ENCODE measurements at regions not wholly inside any gene's neighbourhood (a gene's known extent, or its start where the extent isn't known, plus 50 kb on each side); places are given as distances from the start of the nearest gene placed in this dataset.
A peak's percentile ranks its signal among the peaks of the same experiment; 100 is the strongest.

DNA sequence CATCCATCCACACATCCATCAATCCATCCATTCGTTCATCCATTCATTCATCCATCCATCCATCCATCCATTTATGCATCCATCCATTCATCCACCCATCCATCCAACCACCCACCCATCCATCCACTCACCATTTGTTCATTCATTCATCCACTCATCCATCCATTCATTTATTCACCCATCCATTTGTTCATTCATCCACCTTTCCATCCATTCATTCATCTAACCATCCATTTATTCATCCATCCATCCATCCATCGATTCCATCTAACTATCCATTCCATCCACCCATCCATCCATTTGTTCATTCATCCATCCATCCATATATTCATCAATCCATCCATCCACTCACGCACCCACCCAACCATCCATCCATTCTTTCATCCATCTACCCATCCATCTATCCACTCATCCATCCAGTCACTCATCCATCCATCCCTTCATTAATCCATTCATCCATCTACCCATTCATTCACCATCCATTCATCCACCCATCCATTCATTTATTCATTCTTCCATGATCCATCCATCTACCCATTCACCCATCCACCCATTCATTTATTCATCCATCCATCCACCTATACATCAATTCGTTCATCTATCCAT lies 225.0 kb downstream of the TUBA3C start:
- H3K27ac ChIP-seq (ENCODE audit: low read depth, low read length), result no peak overlapping the region
- no peaks in the 10 kb centered on the region for H3K9me3 ChIP-seq (ENCODE audit: control insufficient read depth in 1 of 2, low read length in 2 of 2)
- Mint-ChIP-seq H3K27me3 (no peaks in the 10 kb centered on the region), H3K9me3 (peaks cover 0 to 24% (median 9%) of the 10 kb centered on the region in 8 donors), H3K4me3 (peak overlapping the region in 1 of 8 donors; percentile 9), H3K27ac (peak overlapping the region in 1 of 7 donors; percentile 28), H3K4me1 (peaks cover 0 to 9% (median 4%) of the 10 kb centered on the region in 4 donors), H3K36me3 (peaks cover 0 to 8% of the 10 kb centered on the region in 2 donors)
- ChIA-PET POLR2A (ENCODE audit: partially characterized antibody) (no interaction called here), CTCF (ENCODE audit: partially characterized antibody) (no interaction called here)
- no peak for DNase-seq
- H3K36me3 ChIP-seq (ENCODE audit: insufficient read depth, low read length), result no peaks in the 10 kb centered on the region
- intact Hi-C loops (cut with micrococcal nuclease), result no loop called here
- no peak overlapping the region for H3K4me3 ChIP-seq (ENCODE audit: low read length in 2 of 2)
- H3K27me3 ChIP-seq (ENCODE audit: insufficient read depth, low read length), result no peaks in the 10 kb centered on the region
- H3K4me1 ChIP-seq (ENCODE audit: insufficient read depth, low read length), result no peaks in the 10 kb centered on the region

DNA sequence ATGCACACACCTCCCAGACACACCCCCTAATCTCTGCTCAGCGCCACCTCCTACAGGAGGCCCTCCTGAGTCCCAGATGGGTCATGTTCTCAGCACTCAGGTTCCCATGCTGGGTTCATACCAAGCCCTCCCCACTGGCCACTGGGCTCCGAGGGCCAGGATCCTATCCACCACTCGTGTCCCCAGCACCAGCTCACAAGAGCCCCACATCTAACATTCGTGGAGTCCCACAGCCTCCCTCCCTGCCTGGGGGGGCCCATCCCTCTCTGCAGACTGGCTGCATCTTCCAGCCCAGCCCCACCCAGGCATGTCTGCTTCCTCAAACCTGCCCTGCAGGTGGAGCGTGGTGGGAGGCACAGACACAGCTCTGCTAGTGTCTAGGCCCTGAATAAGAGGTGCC lies 227.4 kb downstream of the TUBA3C start:
- POLR2A ChIA-PET (ENCODE audit: partially characterized antibody), result no interaction called here
- intact Hi-C loops (cut with micrococcal nuclease), result no loop called here

DNA sequence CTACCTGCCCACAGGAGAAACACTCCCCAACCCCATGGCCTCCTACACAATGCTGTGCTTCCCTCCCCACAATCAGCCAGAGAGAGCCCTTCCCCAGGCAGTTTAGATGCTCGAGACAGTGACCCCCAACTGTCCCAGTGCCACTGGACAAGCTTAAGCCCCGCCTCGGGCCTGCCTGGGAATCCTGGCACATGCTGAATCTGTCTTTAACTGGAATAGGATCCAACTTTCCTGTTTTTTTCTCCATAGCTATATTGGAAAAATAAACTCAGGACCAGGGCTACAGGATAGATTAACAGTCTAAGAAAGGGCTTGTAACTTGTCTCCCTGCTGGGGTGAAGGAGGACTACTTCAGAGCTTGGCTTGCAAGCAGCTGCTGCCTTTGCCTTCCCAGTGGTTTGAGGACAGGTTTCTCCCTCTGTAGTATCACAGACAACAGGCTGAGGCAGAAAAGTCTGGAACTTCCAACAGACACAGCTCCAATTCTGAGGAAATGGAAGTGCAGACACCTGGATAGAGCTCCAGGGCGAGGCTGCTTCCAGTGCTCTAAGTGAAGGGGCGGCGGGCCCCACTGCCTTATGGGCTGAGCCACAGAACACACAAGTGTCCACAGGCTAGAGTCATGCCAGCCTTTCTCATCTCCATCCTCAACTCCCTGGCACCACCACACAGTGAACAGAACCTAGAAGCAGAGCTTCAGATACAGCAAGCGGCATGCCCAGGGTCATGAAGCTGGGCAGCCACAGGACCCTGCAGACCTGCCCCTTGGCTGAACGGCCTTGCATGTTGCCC lies 228.3 kb downstream of the TUBA3C start:
- Mint-ChIP-seq H3K27ac (no peak overlapping the region), H3K36me3 (peaks cover 0 to 8% of the 10 kb centered on the region in 2 donors), H3K4me3 (no peak overlapping the region), H3K27me3 (no peaks in the 10 kb centered on the region), H3K4me1 (peaks cover 0 to 9% (median 4%) of the 10 kb centered on the region in 4 donors), H3K9me3 (peaks cover 0 to 18% (median 8%) of the 10 kb centered on the region in 8 donors)
- Histone ChIP-seq H3K36me3 (ENCODE audit: insufficient read depth, low read length) (no peaks in the 10 kb centered on the region), H3K4me3 (ENCODE audit: low read length in 2 of 2) (no peak overlapping the region), H3K9me3 (ENCODE audit: control insufficient read depth in 1 of 2, low read length in 2 of 2) (no peaks in the 10 kb centered on the region), H3K4me1 (ENCODE audit: insufficient read depth, low read length) (no peaks in the 10 kb centered on the region), H3K27ac (ENCODE audit: low read depth, low read length) (no peak overlapping the region), H3K27me3 (ENCODE audit: insufficient read depth, low read length) (no peaks in the 10 kb centered on the region)
- POLR2A ChIA-PET (ENCODE audit: partially characterized antibody), result no interaction called here
- intact Hi-C loops (cut with micrococcal nuclease), result no loop called here
- DNase-seq, result no peak
- CTCF ChIA-PET (ENCODE audit: partially characterized antibody), result no interaction called here

More for the DNA sequence above, 227.4 kb downstream of the TUBA3C start:
- no peak for DNase-seq
- Mint-ChIP-seq H3K27me3 (no peaks in the 10 kb centered on the region), H3K27ac (no peak overlapping the region), H3K36me3 (peaks cover 0 to 8% of the 10 kb centered on the region in 2 donors), H3K4me3 (no peak overlapping the region), H3K9me3 (peaks cover 0 to 22% (median 9%) of the 10 kb centered on the region in 8 donors), H3K4me1 (peaks cover 0 to 9% (median 4%) of the 10 kb centered on the region in 4 donors)
- H3K4me3 ChIP-seq (ENCODE audit: low read length in 2 of 2), result no peak overlapping the region
- H3K27me3 ChIP-seq (ENCODE audit: insufficient read depth, low read length), result no peaks in the 10 kb centered on the region
- H3K9me3 ChIP-seq (ENCODE audit: control insufficient read depth in 1 of 2, low read length in 2 of 2), result no peaks in the 10 kb centered on the region
- no peak overlapping the region for H3K27ac ChIP-seq (ENCODE audit: low read depth, low read length)
- CTCF ChIA-PET (ENCODE audit: partially characterized antibody), result no interaction called here
- no peaks in the 10 kb centered on the region for H3K36me3 ChIP-seq (ENCODE audit: insufficient read depth, low read length)
- no peaks in the 10 kb centered on the region for H3K4me1 ChIP-seq (ENCODE audit: insufficient read depth, low read length)

DNA sequence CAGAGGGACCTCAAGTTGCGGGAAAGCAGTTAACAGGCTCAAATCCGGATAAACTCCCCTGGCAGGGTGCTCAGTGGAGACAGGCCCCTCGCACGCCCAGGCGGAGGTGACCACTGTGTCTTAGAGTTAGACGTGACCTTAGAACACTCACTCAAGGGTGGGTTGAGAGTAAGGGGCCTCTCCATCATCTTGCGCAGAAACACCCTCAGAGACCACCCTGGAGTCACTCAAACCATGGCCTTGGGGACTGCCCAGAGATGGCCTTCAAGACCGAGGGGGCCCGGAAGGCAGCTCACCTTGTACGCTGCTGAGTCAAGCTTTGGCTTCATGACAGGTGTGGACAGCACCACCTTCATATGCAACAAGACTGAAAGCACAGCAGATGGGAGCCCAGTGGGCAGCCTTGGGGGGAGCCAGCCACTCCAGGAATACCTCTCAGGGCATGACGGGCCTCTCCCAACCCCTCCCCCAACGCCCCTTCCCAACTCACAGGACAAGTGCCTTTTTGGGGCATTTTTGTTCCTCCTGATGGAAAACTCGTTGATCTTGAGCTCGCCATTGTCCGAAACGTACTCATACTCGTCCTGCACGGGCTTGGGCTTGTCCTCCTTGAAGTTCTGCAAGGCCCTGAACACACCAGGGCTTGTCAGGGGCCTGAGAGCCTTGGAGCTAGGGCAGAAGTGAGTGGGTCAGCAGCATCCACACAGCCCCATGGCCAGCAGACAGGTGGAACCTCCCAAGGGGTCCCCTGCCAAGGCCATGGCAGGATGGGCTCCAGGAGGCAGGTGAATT lies 229.2 kb downstream of the TUBA3C start:
- H3K27ac Mint-ChIP-seq, result no peak overlapping the region
- peaks cover 0 to 8% of the 10 kb centered on the region in 2 donors for H3K36me3 Mint-ChIP-seq
- no peak overlapping the region for H3K4me3 Mint-ChIP-seq
- peaks cover 0 to 9% (median 4%) of the 10 kb centered on the region in 4 donors for H3K4me1 Mint-ChIP-seq
- POLR2A ChIA-PET (ENCODE audit: partially characterized antibody), result no interaction called here
- Histone ChIP-seq H3K4me1 (ENCODE audit: insufficient read depth, low read length) (no peaks in the 10 kb centered on the region), H3K27me3 (ENCODE audit: insufficient read depth, low read length) (no peaks in the 10 kb centered on the region), H3K27ac (ENCODE audit: low read depth, low read length) (no peak overlapping the region), H3K36me3 (ENCODE audit: insufficient read depth, low read length) (no peaks in the 10 kb centered on the region), H3K9me3 (ENCODE audit: control insufficient read depth in 1 of 2, low read length in 2 of 2) (no peaks in the 10 kb centered on the region), H3K4me3 (ENCODE audit: low read length in 2 of 2) (no peak overlapping the region)
- H3K27me3 Mint-ChIP-seq, result no peaks in the 10 kb centered on the region
- intact Hi-C loops (cut with micrococcal nuclease), result no loop called here
- CTCF ChIA-PET (ENCODE audit: partially characterized antibody), result no interaction called here
- H3K9me3 Mint-ChIP-seq, result peaks cover 0 to 14% (median 7%) of the 10 kb centered on the region in 8 donors
- no peak for DNase-seq

DNA sequence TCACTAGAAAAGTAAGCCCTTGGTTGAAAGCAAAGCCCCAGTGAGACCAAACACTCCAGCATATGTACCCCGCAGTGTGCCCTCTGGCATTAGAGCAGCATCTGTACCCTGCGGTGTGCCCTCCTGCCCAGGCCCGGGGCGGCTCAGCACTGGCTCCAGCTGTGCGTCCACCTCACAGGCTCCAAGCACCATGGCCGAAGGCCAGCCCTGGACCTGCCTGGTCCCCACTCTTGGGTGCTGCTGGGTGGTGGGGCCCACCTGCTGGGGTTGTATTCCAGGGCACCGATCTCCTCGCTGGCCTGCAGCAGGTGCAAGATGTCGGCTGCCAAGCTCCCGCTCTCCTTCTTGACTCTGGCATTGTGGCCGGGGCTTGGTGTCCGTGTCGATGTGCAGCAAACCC lies 230.2 kb downstream of the TUBA3C start:
- H3K4me1 Mint-ChIP-seq, result peaks cover 0 to 5% (median 2%) of the 10 kb centered on the region in 4 donors
- H3K9me3 Mint-ChIP-seq, result peaks cover 0 to 6% (median under 1%) of the 10 kb centered on the region in 8 donors
- peaks cover 0 to 2% of the 10 kb centered on the region in 2 donors for H3K36me3 Mint-ChIP-seq
- Histone ChIP-seq H3K9me3 (ENCODE audit: control insufficient read depth in 1 of 2, low read length in 2 of 2) (no peaks in the 10 kb centered on the region), H3K27ac (ENCODE audit: low read depth, low read length) (no peak overlapping the region), H3K4me1 (ENCODE audit: insufficient read depth, low read length) (no peaks in the 10 kb centered on the region), H3K27me3 (ENCODE audit: insufficient read depth, low read length) (no peaks in the 10 kb centered on the region), H3K36me3 (ENCODE audit: insufficient read depth, low read length) (no peaks in the 10 kb centered on the region), H3K4me3 (ENCODE audit: low read length in 2 of 2) (no peak overlapping the region)
- ChIA-PET CTCF (ENCODE audit: partially characterized antibody) (no interaction called here), POLR2A (ENCODE audit: partially characterized antibody) (no interaction called here)
- no peak for DNase-seq
- no peak overlapping the region for H3K27ac Mint-ChIP-seq
- intact Hi-C loops (cut with micrococcal nuclease), result no loop called here
- peaks cover 0 to 2% of the 10 kb centered on the region in 2 donors for H3K27me3 Mint-ChIP-seq
- no peak overlapping the region for H3K4me3 Mint-ChIP-seq

DNA sequence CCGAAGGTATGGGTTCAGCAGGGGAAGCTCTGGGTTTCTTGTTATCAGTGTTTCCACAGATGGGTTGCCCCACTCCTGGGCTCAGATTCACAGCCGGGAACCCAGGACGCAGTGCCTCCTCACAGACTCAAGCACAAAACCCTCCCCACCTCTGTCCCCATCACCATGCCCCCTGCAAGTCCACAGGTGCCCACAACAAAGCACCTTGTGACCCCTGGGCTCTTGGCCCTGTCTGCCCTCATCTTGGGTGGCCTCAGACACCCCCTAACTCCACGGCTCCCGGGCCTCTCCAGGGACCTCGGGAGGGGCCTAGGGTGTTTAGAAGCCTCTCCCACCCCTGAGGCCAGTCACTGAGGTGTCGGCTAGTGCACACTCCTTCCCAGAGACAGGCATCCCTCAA lies 231.7 kb downstream of the TUBA3C start:
- H3K9me3 ChIP-seq (ENCODE audit: control insufficient read depth in 1 of 2, low read length in 2 of 2), result no peaks in the 10 kb centered on the region
- Mint-ChIP-seq H3K4me3 (no peak overlapping the region), H3K4me1 (peaks cover 0 to 5% (median under 1%) of the 10 kb centered on the region in 4 donors), H3K36me3 (no peaks in the 10 kb centered on the region), H3K27ac (no peak overlapping the region), H3K9me3 (peaks cover 0 to 3% (median 0%) of the 10 kb centered on the region in 8 donors), H3K27me3 (peaks cover 0 to 2% of the 10 kb centered on the region in 2 donors)
- DNase-seq, result no peak
- no peak overlapping the region for H3K4me3 ChIP-seq (ENCODE audit: low read length in 2 of 2)
- CTCF ChIA-PET (ENCODE audit: partially characterized antibody), result no interaction called here
- POLR2A ChIA-PET (ENCODE audit: partially characterized antibody), result no interaction called here
- H3K4me1 ChIP-seq (ENCODE audit: insufficient read depth, low read length), result no peaks in the 10 kb centered on the region
- H3K36me3 ChIP-seq (ENCODE audit: insufficient read depth, low read length), result no peaks in the 10 kb centered on the region
- H3K27me3 ChIP-seq (ENCODE audit: insufficient read depth, low read length), result no peaks in the 10 kb centered on the region
- intact Hi-C loops (cut with micrococcal nuclease), result no loop called here
- no peak overlapping the region for H3K27ac ChIP-seq (ENCODE audit: low read depth, low read length)

DNA sequence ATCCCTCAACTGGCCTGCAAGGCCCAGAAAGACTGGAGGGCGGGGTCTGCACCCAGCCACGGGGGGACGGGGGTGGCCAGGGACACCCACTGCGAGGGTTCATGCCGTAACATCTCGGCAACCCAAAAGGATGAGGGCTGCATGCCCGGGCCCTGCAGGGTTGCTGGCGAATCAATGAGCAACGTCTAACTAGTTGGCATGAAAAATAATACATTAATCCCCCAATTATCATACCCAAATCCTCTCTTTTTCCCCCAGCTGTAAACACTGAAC lies 232.2 kb downstream of the TUBA3C start:
- Mint-ChIP-seq H3K27me3 (peaks cover 0 to 2% of the 10 kb centered on the region in 2 donors), H3K4me1 (peaks cover 0 to 2% (median 0%) of the 10 kb centered on the region in 4 donors), H3K4me3 (no peak overlapping the region), H3K9me3 (peaks cover 0 to 3% (median 0%) of the 10 kb centered on the region in 8 donors), H3K27ac (no peak overlapping the region), H3K36me3 (no peaks in the 10 kb centered on the region)
- Histone ChIP-seq H3K4me3 (ENCODE audit: low read length in 2 of 2) (no peak overlapping the region), H3K9me3 (ENCODE audit: control insufficient read depth in 1 of 2, low read length in 2 of 2) (no peaks in the 10 kb centered on the region), H3K27ac (ENCODE audit: low read depth, low read length) (no peak overlapping the region), H3K4me1 (ENCODE audit: insufficient read depth, low read length) (no peaks in the 10 kb centered on the region), H3K36me3 (ENCODE audit: insufficient read depth, low read length) (no peaks in the 10 kb centered on the region), H3K27me3 (ENCODE audit: insufficient read depth, low read length) (no peaks in the 10 kb centered on the region)
- intact Hi-C loops (cut with micrococcal nuclease), result no loop called here
- ChIA-PET CTCF (ENCODE audit: partially characterized antibody) (no interaction called here), POLR2A (ENCODE audit: partially characterized antibody) (no interaction called here)
- DNase-seq, result no peak
